Neural cell (in vitro differentiated cells): ENCODE measurements at regions not wholly inside any gene's neighbourhood (a gene's known extent, or its start where the extent isn't known, plus 50 kb on each side); places are given as distances from the start of the nearest gene placed in this dataset.

ENCODE experiments used
- H2AFZ ChIP-seq: fragments of 200-600, 300-800 bp; sonication (generic), shearing (Covaris generic); 2 replicates; pipeline ENCODE4 v1.6.0; 2014; ENCODE audit warnings: low read depth, mild to moderate bottlenecking, antibody characterized with exemption, low read length, moderate library complexity
- H3F3A ChIP-seq: fragments of 200-600 bp; shearing (Covaris generic); 2 replicates; pipeline ENCODE4 v1.6.1; 2016; ENCODE audit warnings: mild to moderate bottlenecking, moderate library complexity, mixed read lengths, antibody characterized with exemption, low read length; ENCODE audit not compliant: insufficient read depth, poor library complexity, severe bottlenecking
- H3K27ac ChIP-seq: fragments of 200-600, 300-800 bp; sonication (generic), shearing (Covaris generic); 2 replicates; pipeline ENCODE4 v1.5.1; 2014; ENCODE audit warnings: mild to moderate bottlenecking, low read length, moderate library complexity
- H3K27me3 ChIP-seq: fragments of 300-800, 200-600 bp; sonication (generic), shearing (Covaris generic); 2 replicates; pipeline ENCODE4 v1.6.0; 2014; ENCODE audit warnings: mild to moderate bottlenecking, low read depth, low read length, moderate library complexity; ENCODE audit not compliant: insufficient read depth
- H3K36me3 ChIP-seq: fragments of 300-800, 200-600 bp; sonication (generic), shearing (Covaris generic); 2 replicates; pipeline ENCODE4 v1.5.1; 2014; ENCODE audit warnings: mild to moderate bottlenecking, antibody characterized with exemption, low read length, moderate library complexity; ENCODE audit not compliant: insufficient read depth
- H3K4me2 ChIP-seq: fragments of 300-800, 200-600 bp; sonication (generic), shearing (Covaris generic); 2 replicates; pipeline ENCODE4 v1.6.0; 2014; ENCODE audit warnings: mild to moderate bottlenecking, low read length
- H3K4me3 ChIP-seq: fragments of 300-800, 200-600 bp; sonication (generic), shearing (Covaris generic); 2 replicates; pipeline ENCODE4 v1.5.1; 2014; ENCODE audit warnings: mild to moderate bottlenecking, low read length, moderate library complexity
- H3K79me2 ChIP-seq: fragments of 200-600 bp; shearing (Covaris generic); replicated peaks from 2 replicates; pipeline ENCODE4 v1.6.0; 2014; ENCODE audit warnings: mild to moderate bottlenecking, low read length, moderate library complexity; ENCODE audit not compliant: insufficient read depth
- H3K9ac ChIP-seq: fragments of 300-800, 200-600 bp; sonication (generic), shearing (Covaris generic); 2 replicates; pipeline ENCODE4 v1.6.1; 2016; ENCODE audit warnings: mild to moderate bottlenecking, low read length, mixed read lengths
- H3K9me2 ChIP-seq: fragments of 200-600 bp; shearing (Covaris generic); 2 replicates; pipeline ENCODE4 v1.6.1; 2016; ENCODE audit warnings: mild to moderate bottlenecking, low read length, mixed read lengths; ENCODE audit not compliant: insufficient read depth
- H3K9me3 ChIP-seq: fragments of 200-600, 300-800 bp; sonication (generic), shearing (Covaris generic); 2 replicates; pipeline ENCODE4 v1.6.1; 2016; ENCODE audit warnings: mild to moderate bottlenecking, mixed run types, low read length, moderate library complexity, mixed read lengths
- H4K20me1 ChIP-seq: fragments of 200-600 bp; shearing (Covaris generic); 2 replicates; pipeline ENCODE4 v1.6.1; 2016; ENCODE audit warnings: mild to moderate bottlenecking, mixed run types; ENCODE audit not compliant: insufficient read depth
- CTCF ChIP-seq: fragments of 450-650 bp; IDR thresholded peaks from 2 replicates; pipeline ENCODE4 v1.5.1; 2014; ENCODE audit warnings: antibody characterized with exemption, mild to moderate bottlenecking, moderate library complexity; ENCODE audit not compliant: poor library complexity, severe bottlenecking
- EP300 ChIP-seq: fragments of 450-650 bp; conservative IDR thresholded peaks from 2 replicates; pipeline ENCODE4 v1.6.1; 2014; ENCODE audit warnings: antibody characterized with exemption, mild to moderate bottlenecking, moderate library complexity; ENCODE audit not compliant: poor library complexity, severe bottlenecking
- EZH2 ChIP-seq: fragments of 200-600, 300-800 bp; shearing (Covaris generic), sonication (generic); IDR thresholded peaks from 2 replicates; pipeline ENCODE4 v1.6.1; 2014; ENCODE audit warnings: antibody characterized with exemption, low read length, borderline replicate concordance, mild to moderate bottlenecking; ENCODE audit not compliant: insufficient read depth, poor library complexity, severe bottlenecking
- MXI1 ChIP-seq: fragments of 450-650 bp; conservative IDR thresholded peaks from 2 replicates; pipeline ENCODE4 v1.6.1; 2014; ENCODE audit warnings: antibody characterized with exemption, mild to moderate bottlenecking; ENCODE audit not compliant: poor library complexity, severe bottlenecking
- POLR2AphosphoS5 ChIP-seq: IDR thresholded peaks from 2 replicates; pipeline ENCODE4 v1.6.1; 2012
- RAD21 ChIP-seq: fragments of 450-650 bp; conservative IDR thresholded peaks from 2 replicates; pipeline ENCODE4 v1.6.1; 2014; ENCODE audit warnings: antibody characterized with exemption, mild to moderate bottlenecking, moderate library complexity
- REST ChIP-seq: IDR thresholded peaks from 2 replicates; pipeline ENCODE4 v1.6.1; 2012; ENCODE audit warnings: borderline replicate concordance
- SMC3 ChIP-seq: fragments of 450-650 bp; conservative IDR thresholded peaks from 2 replicates; pipeline ENCODE4 v1.6.1; 2014; ENCODE audit warnings: antibody characterized with exemption, mild to moderate bottlenecking, moderate library complexity; ENCODE audit not compliant: poor library complexity
- TAF1 ChIP-seq: IDR thresholded peaks from 2 replicates; pipeline ENCODE4 v1.6.1; 2012; ENCODE audit warnings: low read depth

GRCh38 chr9:107193251-107193650 is 89.8 kb upstream of the RAD23B start:
- Histone ChIP-seq H3K27me3 (no peaks in the 10 kb centered on the region), H2AFZ (no peak overlapping the region), H4K20me1 (no peaks in the 10 kb centered on the region), H3K9me2 (no peaks in the 10 kb centered on the region), H3F3A (no peaks in the 10 kb centered on the region), H3K4me2 (no peak overlapping the region), H3K9me3 (no peaks in the 10 kb centered on the region), H3K4me3 (no peak overlapping the region), H3K36me3 (no peaks in the 10 kb centered on the region), H3K79me2 (no peaks in the 10 kb centered on the region), H3K9ac (no peak overlapping the region), H3K27ac (no peak overlapping the region)
- no peak for TF ChIP-seq CTCF
- TF ChIP-seq EZH2, result no peak
- TF ChIP-seq POLR2AphosphoS5, result no peak
- no peak for TF ChIP-seq REST
- TF ChIP-seq EP300, result no peak
- no peak for TF ChIP-seq RAD21

GRCh38 chr9:107198718-107199117 is 84.4 kb upstream of the RAD23B start:
- H3K4me2 ChIP-seq, result no peak overlapping the region
- no peaks in the 10 kb centered on the region for H4K20me1 ChIP-seq
- no peaks in the 10 kb centered on the region for H3K9me3 ChIP-seq
- no peaks in the 10 kb centered on the region for H3F3A ChIP-seq
- TF ChIP-seq POLR2AphosphoS5, result no peak
- no peak for TF ChIP-seq REST
- TF ChIP-seq EZH2, result no peak
- TF ChIP-seq CTCF, result no peak
- no peak for TF ChIP-seq TAF1
- TF ChIP-seq SMC3, result no peak
- no peak for TF ChIP-seq EP300
- no peak for TF ChIP-seq RAD21
- TF ChIP-seq MXI1, result no peak
- no peak overlapping the region for H3K4me3 ChIP-seq
- H3K79me2 ChIP-seq, result no peaks in the 10 kb centered on the region
- H3K36me3 ChIP-seq, result no peaks in the 10 kb centered on the region
- no peak overlapping the region for H3K9ac ChIP-seq
- H3K27me3 ChIP-seq, result no peaks in the 10 kb centered on the region
- H3K9me2 ChIP-seq, result no peaks in the 10 kb centered on the region
- no peak overlapping the region for H3K27ac ChIP-seq
- H2AFZ ChIP-seq, result no peak overlapping the region
